ENCODE measurements at regions not wholly inside any gene's neighbourhood (a gene's known extent, or its start where the extent isn't known, plus 50 kb on each side); places are given as distances from the start of the nearest gene placed in this dataset.
"Not testable (repeated sequence)": the region's sequence is repeated elsewhere in the genome, so short reads cannot be mapped to it uniquely, and the experiment has no call there.

DNA sequence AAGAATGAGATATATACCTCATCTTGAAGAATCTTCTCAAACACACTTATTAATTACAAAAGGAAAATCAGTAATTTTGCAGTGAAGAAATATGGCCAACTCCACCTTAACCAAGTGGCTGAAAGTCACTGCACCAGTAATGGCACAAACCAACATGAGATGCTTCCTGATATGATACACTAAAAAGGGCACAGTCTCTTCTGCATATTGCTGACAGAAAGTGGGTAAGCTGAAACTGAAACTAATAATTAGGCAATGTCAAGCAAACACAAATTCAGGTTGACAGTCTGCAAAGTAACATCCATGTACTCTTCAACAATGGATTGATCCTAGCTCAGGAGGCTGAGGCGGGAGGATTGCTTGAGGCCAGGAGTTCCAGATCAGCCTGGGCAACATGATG lies 56.1 kb downstream of the ZNF22 start:
- DNase-seq: not testable (repeated sequence)

GRCh38 chr10:45058580-45058979 lies 57.9 kb downstream of the ZNF22 start:
- no peak for DNase-seq

- no peak for DNase-seq
Observed at GRCh38 chr10:45058992-45059561, 58.4 kb downstream of the ZNF22 start.

GRCh38 chr10:45059632-45060031 lies 58.9 kb downstream of the ZNF22 start:
- DNase-seq: no peak

GRCh38 chr10:45061982-45062381 lies 61.3 kb downstream of the ZNF22 start:
- no peak for DNase-seq

DNA sequence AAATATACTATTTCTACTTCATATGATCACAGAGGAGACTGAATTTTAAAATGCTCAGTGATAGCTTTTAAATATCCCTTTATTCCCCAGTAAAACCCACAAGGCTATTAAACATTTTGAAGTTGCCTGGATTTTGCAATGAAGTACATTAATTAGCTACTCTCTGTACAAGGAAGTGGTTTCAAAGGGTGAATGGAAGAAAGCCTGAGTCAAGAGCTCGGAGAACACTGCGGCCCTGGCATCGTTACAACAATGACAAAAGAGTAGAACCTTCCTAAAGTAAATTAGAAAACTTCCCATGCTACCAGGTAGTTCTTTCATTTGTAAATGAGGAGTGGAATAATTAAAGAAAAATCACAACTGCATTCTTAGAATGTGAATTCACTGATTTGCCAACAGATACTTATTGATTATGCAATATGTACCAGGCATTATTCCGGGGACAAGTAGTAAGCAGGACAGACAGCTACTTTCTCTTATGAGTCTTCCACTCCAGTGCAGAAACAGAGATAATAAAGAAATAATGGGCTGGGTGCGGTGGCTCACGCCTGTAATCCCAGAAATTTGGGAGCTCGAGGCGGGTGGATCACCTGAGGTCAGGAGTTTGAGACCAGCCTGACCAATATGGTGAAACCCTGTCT lies 63.0 kb downstream of the ZNF22 start:
- no peak for DNase-seq

- DNase-seq: no peak
Observed at GRCh38 chr10:45064998-45065397, 64.3 kb downstream of the ZNF22 start.

DNA sequence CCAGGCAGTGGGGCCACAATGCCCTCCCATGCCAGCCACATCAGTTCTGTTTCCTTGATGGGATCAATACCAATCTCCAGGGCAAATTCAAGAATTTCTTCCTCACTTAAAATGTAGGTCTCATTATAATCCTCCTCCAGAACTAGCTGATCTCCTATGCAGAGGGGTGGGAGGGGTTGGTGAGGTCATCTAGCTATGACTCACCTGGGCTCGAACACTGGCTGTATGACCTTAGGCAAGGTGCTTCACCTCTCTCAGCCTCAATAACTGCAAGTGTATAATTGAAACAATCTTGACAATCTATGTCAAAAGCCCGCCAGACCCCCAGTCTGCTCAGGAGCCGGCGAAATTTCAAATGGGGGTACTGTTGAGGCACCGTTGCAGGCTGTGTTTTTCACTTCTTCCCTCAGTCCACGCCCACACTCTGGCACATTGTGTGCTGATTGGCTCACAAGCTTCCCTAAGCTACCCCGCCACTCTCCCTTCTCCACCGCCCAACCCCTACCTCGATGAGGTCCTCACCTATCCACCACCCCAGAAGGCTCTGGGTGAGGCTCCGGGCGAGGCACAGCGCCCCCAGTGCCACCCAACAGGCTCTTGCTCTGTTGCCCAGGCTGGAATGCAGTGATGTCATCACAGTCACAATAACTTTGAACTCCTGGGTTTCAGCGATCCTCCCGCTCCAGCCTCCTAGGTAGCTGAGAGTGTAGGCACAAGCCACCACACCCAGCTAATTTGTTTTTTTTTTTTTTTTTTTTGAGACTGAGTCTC lies 70.5 kb downstream of the ZNF22 start:
- no peak for DNase-seq

DNA sequence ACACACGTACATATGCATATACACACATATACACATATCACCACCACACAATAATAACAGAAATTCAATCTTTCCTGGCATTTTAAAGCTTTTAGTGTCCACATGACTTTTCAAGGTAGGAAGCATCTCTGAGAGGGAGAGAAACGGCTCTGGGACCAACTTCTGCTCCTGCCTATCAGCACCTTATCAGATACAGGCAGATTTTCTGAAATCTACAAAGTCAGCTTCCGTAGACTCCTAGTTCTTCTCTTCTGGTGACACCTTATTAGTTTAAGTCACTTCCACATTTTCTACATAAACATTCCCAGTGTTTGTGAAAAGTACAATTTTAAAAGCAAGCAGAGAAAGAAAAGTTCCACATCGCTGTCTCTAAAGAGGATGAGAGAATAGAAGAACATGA lies 74.5 kb downstream of the ZNF22 start:
- no peak for DNase-seq

DNA sequence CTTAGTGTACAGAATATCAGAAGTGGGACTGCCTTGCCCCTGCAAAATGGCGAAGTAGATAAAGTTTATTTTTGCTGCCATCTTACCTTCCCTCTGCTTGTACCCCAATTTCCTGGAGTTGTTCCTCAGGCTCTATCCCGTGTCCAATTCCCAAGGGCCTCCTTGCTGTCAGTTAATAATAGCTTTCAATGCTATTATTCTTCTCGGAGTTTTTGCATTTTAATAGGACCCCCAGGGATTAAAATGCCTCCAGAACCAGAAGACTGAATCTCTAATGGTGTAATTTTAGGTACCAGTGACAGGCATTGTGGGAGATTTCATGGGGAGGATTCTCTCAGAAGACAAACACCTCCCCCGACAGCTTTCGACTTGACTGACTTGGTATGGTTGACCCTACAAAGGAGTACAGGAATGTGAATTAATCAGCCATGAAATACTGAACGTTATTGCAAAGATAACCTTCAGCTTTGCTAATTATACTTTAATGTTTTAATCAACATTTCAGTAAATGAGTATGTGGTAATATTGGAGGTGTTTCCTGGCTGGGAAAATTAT lies 75.2 kb downstream of the ZNF22 start:
- DNase-seq: no peak

DNA sequence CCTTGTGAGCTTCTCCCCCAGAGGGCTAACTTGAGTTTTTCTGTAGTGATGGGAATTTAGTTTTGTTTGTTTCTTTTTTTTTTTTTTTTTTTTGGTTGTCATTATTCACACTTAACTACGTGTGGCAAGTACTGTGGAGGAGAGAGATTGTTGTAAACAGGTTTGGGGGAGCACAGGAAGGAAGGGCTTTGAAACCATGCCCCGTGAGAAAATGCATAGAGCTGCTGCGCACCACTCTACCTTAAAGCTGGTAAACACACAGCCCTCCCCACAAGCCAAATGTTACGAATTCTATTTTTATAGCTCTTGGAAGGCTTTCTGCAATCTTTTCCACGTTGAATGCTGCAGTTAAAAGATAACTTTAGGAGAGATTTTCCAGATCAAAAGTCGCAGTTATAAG lies 76.2 kb downstream of the ZNF22 start:
- no peak for DNase-seq

- DNase-seq: no peak
Observed at GRCh38 chr10:45080331-45080730, 79.6 kb downstream of the ZNF22 start.

DNA sequence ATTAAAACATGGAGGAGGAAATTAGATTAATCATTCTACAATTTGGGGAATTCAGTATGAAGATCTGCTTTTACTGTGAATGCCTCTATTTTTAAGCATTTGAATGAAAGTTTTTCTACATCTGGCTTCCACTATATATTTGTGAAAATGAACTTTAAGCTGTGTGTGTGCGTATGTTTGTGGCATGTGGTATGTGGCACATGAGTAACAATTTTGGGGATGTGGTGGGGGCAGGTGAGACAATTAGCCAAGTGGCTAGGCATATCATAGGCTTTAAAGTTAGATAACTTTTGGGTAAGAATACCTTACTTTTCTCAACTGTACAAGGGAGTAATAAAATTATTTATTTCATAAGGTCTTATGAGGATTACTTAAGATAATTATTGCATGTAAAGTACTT lies 81.5 kb downstream of the ZNF22 start:
- DNase-seq: no peak

DNA sequence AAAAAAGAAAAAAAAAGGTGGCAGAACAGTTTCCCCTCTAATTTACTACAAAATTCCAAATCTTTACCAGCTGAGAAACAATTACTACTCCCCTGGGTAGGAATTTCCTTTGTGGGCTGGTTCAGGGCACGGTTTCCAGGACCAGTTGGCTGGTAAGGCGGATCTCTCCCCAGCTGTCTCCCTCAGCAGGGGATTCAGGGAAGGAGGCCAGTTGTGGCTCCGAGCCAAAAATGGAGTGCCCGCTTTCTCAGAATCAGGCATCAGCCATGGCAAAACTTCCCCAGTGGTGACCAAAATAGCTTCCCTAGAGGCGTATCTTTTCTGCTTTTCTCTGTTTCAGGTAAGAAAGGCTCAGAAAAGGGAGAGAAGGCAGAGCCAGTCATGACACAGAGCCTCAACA lies 91.2 kb downstream of the ZNF22 start:
- no peak for DNase-seq

GRCh38 chr10:45093945-45094344 lies 93.2 kb downstream of the ZNF22 start:
- no peak for DNase-seq

DNA sequence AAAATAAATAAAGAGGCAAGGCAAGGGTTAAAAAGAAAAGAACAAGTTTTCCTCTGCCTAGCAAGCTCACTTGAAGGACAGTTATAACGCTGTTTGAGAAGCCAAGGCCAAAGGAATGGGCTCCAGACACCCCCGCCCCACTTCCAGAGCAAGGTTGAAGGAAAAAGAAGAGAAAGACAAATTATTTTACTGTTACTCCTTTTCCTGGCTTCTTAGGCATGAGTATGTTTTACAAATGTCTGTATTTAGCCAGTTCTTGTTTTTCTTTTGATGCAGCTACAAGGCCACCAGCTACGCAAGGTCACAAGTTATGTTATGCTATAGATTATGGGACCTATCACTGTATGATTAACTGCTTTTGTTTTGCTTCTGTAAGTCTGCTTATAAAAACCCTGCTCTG lies 94.6 kb downstream of the ZNF22 start:
- DNase-seq: no peak

GRCh38 chr10:45096001-45096400 lies 95.3 kb downstream of the ZNF22 start:
- no peak for DNase-seq

GRCh38 chr10:45100429-45100828 lies 99.7 kb downstream of the ZNF22 start:
- DNase-seq: no peak

- no peak for DNase-seq
Observed at GRCh38 chr10:45104674-45105073, 104.0 kb downstream of the ZNF22 start.

DNA sequence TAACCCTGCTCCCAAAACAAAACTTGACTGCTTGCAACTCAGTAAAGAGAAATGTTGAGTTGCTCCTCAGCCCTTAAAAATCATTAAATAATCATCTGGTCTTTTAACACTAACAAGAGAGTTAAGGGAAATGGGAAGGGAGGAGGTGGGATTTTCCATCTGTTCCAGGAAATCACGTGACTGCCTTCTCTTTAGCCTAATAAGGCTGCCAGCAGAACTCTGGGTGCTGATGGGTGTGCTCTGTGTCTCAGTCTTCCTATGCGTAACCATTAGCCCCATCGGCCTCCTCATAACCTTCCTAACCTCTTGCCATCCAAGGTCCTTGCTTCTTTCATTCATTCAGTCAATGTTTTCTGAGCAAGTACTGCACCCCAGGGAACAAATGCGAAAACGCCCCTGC lies 104.6 kb downstream of the ZNF22 start:
- DNase-seq: not testable (repeated sequence)

- DNase-seq: no peak
Observed at GRCh38 chr10:45106236-45106856, 105.6 kb downstream of the ZNF22 start.

- no peak for DNase-seq
Observed at GRCh38 chr10:45111509-45111908, 110.8 kb downstream of the ZNF22 start.

DNA sequence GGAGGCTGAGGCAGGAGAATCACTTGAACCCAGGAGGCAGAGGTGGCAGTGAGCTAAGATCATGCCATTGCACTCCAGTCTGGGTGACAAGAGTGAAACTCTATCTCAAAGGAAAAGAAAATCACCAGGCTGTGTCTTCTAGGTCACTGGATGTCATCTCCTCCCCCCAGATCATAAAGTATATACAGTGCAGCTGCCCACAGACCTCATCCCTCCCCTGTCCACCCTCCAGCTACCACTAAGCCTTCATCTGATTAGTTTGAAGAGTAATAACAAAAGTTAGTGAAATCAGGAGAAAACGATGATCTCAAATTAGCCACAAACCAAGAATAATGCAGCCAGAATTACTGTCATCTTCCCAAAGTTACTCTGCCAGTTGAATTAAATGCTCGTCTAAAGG lies 117.2 kb downstream of the ZNF22 start:
- not testable (repeated sequence) for DNase-seq

DNA sequence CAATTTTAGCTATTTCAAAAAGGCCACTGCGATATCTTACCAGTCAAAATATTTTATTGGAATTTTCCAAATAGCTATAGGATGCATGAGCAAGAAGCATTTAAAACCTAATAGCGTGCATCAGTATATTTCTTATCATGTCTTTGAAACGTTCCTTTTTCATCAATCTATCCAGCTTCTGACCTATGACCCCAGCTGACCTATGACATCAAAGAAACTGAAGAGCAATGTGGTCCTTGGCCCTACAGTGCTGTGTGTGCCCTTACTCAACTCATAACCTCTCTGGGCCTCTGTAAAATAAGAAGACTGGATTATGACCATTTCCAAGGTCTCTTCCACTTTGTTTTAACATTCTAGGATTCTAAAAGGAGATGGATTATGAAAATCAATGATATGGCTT lies 118.2 kb downstream of the ZNF22 start:
- no peak for DNase-seq

Measured in NCI-H2081 treated with DMSO at 0.1 percent for 48 hours (cell line).